AG04450 (cell line): ENCODE measurements at regions not wholly inside any gene's neighbourhood (a gene's known extent, or its start where the extent isn't known, plus 50 kb on each side); places are given as distances from the start of the nearest gene placed in this dataset.

Source experiments
- CTCF ChIA-PET: fragments of 300-600, 350-600 bp; formaldehyde crosslinking; extraction: SDS; loops from one replicate; lab custom pipeline; 2022; ENCODE audit warnings: antibody characterized with exemption, inconsistent platforms; lab: Charles Lee
- POLR2A ChIA-PET: fragments of 350-600 bp; formaldehyde crosslinking; extraction: SDS; loops from one replicate; lab custom pipeline; 2021; ENCODE audit warnings: antibody characterized with exemption, inconsistent platforms; lab: Yijun Ruan, JAX
- DNase-seq: peaks from one replicate; pipeline ENCODE4 v3.0.0-alpha.2; 2011; ENCODE audit warnings: low read depth, low spot score
- H3K27ac ChIP-seq: one replicate; pipeline ENCODE4 v1.5.1; 2012; ENCODE audit warnings: low read depth, low read length, control low read depth
- H3K27me3 ChIP-seq: one replicate; pipeline ENCODE4 v1.6.0; 2012; ENCODE audit warnings: low read length; ENCODE audit not compliant: control insufficient read depth, insufficient read depth
- H3K4me3 ChIP-seq: 2 replicates; pipeline ENCODE4 v1.5.1; 2011; ENCODE audit warnings: mild to moderate bottlenecking, low read depth, low read length, control low read depth
- H3K9me3 ChIP-seq: 2 replicates; pipeline ENCODE4 v1.5.1; 2012; ENCODE audit warnings: low read length; ENCODE audit not compliant: control insufficient read depth, insufficient read depth
- TF ChIP-seq, protein P1 (sequence below): IDR thresholded peaks from 2 replicates; pipeline ENCODE4 v1.5.1; 2011; ENCODE audit warnings: low read depth, low read length, control low read depth, inconsistent platforms

DNA sequence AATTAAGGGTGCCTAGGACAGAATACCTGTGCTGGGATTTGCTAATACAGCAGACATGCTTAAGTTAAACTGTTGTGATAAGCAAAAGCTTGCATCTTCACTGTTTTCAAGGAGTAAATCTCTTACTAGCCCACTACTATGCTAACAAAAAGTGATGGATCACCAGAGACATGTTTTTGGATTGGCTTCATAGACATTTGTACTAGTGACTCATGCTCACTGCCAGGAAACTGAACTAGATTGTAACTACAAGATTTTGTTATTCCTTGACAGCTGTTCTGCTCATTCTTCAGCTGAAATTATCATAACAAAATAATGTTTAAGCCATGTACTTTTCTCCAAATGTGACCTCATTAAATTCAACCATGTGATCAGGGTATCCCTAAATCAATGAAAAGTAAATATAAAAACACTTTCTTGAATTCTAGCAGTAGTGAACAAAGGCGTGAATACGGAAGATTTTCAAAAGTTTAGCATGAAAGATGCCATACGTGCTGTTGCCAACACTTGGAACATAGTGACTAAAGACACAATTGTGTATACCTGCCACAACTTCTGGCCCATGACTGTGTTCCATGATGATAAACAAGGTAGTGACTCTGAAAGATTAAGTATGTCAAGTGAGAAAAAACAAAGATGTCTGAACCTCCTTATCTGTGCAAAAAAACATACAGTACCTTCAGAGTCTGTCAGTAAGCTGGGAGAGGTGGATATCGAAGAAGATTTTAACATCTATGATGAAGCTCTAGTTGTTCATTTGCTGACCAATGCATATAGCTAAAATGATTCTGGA, 154.0 kb downstream of the BTC start:
- no peaks in the 10 kb centered on the region for H3K27me3 ChIP-seq
- H3K9me3 ChIP-seq = no peaks in the 10 kb centered on the region
- DNase-seq = peak; percentile 86
- TF ChIP-seq, protein P1, sequence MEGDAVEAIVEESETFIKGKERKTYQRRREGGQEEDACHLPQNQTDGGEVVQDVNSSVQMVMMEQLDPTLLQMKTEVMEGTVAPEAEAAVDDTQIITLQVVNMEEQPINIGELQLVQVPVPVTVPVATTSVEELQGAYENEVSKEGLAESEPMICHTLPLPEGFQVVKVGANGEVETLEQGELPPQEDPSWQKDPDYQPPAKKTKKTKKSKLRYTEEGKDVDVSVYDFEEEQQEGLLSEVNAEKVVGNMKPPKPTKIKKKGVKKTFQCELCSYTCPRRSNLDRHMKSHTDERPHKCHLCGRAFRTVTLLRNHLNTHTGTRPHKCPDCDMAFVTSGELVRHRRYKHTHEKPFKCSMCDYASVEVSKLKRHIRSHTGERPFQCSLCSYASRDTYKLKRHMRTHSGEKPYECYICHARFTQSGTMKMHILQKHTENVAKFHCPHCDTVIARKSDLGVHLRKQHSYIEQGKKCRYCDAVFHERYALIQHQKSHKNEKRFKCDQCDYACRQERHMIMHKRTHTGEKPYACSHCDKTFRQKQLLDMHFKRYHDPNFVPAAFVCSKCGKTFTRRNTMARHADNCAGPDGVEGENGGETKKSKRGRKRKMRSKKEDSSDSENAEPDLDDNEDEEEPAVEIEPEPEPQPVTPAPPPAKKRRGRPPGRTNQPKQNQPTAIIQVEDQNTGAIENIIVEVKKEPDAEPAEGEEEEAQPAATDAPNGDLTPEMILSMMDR = no peak
- ChIA-PET CTCF (interaction anchor here (0.8 to 1.0 kb wide), 2 partner anchors 36 to 320 kb away, joined by 3 to 4 read pairs; no protein-coding TSS in a partner anchor), POLR2A (interaction anchor here (0.6 to 1.9 kb wide), 6 partner anchors 57 to 874 kb away, joined by 3 to 6 read pairs (median 4); no protein-coding TSS in a partner anchor)
- no peak overlapping the region for H3K4me3 ChIP-seq
- H3K27ac ChIP-seq = no peak overlapping the region

DNA sequence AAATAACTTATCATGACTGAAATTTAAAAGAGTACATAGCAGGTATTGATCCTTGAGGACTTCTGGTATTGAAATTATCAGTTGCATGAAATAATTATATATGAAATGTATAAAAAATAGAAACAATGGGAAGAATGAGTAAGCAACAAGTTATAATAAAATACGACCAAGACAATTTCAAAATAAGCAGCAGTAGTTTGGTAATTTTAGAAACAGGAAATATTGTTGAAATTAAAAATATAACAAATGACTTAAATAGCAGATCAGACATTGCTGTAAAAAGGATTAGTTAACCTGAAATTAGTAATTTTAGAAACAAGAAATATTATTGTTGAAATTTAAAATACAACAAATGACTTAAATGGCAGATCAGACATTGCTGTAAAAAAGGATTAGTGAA, 152.3 kb downstream of the BTC start:
- ChIA-PET CTCF (no interaction called here), POLR2A (no interaction called here)
- no peak for DNase-seq
- H3K27me3 ChIP-seq = no peaks in the 10 kb centered on the region
- TF ChIP-seq, protein P1 = no peak
- H3K4me3 ChIP-seq = no peak overlapping the region
- H3K9me3 ChIP-seq = no peaks in the 10 kb centered on the region
- no peak overlapping the region for H3K27ac ChIP-seq

DNA sequence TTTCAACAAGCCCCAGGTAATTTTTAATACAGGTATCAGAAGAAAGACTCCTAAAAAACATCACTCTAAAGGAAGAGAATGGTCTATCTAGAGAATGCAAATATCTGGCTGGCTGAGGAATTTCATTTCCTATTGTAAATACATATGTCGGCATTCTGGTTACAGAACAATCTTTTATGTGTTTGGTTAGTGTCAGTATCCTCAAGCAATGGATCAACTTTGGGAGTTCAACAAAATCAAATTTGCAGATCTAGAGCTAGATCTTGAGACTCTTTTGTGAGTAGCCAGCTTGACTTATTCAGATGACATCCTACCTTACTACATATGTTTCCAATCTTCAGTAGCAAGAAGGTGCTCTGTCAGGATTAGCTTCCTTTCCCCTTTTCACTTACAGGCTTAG, 145.1 kb downstream of the BTC start:
- ChIA-PET POLR2A (no interaction called here), CTCF (interaction anchor here (0.6 kb wide), 1 partner anchor 272 kb away, joined by 4 read pairs; no protein-coding TSS in a partner anchor)
- no peaks in the 10 kb centered on the region for H3K27me3 ChIP-seq
- no peak for DNase-seq
- H3K27ac ChIP-seq = no peak overlapping the region
- no peak overlapping the region for H3K4me3 ChIP-seq
- TF ChIP-seq, protein P1 = no peak
- no peaks in the 10 kb centered on the region for H3K9me3 ChIP-seq

GRCh38 chr4:74651198-74651597, 143.1 kb downstream of the BTC start:
- no peaks in the 10 kb centered on the region for H3K9me3 ChIP-seq
- TF ChIP-seq, protein P1 = no peak
- POLR2A ChIA-PET = no interaction called here
- no peaks in the 10 kb centered on the region for H3K27me3 ChIP-seq
- H3K4me3 ChIP-seq = no peak overlapping the region
- CTCF ChIA-PET = no interaction called here
- DNase-seq = no peak
- H3K27ac ChIP-seq = no peak overlapping the region
